ENCODE measurements at regions not wholly inside any gene's neighbourhood (a gene's known extent, or its start where the extent isn't known, plus 50 kb on each side); places are given as distances from the start of the nearest gene placed in this dataset.
"Not testable (repeated sequence)": the region's sequence is repeated elsewhere in the genome, so short reads cannot be mapped to it uniquely, and the experiment has no call there.

- no peaks in the 10 kb centered on the region for H3K4me1 Mint-ChIP-seq
- no peak for ATAC-seq
- H3K27ac Mint-ChIP-seq, result no peak overlapping the region
- no peaks in the 10 kb centered on the region for H3K9me3 Mint-ChIP-seq (ENCODE audit: low read depth)
- CTCF ChIA-PET, result no interaction called here
- no peaks in the 10 kb centered on the region for H3K27me3 Mint-ChIP-seq
- H3K4me3 Mint-ChIP-seq, result no peak overlapping the region
- peaks cover 1% of the 10 kb centered on the region for H3K36me3 Mint-ChIP-seq
- DNase-seq, result no peak
Observed at GRCh38 chrX:42050345-42050744, 127.0 kb upstream of the CASK start.

DNA sequence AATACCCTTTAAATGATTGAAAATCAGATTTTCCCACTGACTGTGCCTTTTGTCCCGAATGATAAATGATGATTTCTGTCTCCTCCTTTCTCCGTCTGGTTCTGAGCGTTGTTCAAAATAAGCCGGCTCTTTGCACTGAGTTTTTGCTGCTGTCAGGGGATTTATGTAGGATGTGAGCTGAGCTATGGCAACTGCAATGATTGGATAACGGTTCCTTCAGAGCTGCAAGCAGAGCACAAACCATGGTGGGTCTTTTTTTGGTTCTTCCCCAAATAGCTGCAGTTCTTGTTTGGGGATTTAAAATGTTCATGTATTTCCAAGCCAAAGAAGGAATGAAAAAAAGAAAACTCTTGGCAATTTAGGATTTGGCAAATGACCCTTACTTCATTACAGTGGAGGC lies 124.5 kb upstream of the CASK start:
- Mint-ChIP-seq H3K36me3 (peaks cover 1% of the 10 kb centered on the region), H3K27me3 (no peaks in the 10 kb centered on the region), H3K27ac (no peak overlapping the region), H3K4me3 (no peak overlapping the region), H3K9me3 (ENCODE audit: low read depth) (no peaks in the 10 kb centered on the region), H3K4me1 (no peaks in the 10 kb centered on the region)
- CTCF ChIA-PET, result no interaction called here
- DNase-seq (no peak), ATAC-seq (no peak)

DNA sequence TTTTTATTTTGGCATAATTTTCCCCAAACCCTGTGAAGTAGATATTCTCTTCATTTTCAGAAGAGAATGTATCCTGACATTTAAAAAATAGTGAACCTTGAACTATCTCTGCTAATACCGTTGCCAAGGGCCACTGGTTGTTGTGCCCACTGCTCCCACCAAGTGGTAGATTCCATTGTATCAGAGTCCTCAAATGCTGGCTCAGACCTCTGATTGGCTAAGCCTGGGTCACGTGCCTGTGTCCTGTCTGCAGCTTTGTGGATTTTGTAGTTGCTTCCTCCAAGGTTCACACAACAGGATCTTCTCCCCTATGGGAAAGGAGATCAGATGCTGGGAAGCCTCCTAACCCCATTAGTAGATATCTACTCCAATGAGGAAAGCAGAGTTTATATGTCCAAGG lies 104.8 kb upstream of the CASK start:
- Mint-ChIP-seq H3K36me3 (peaks cover 4% of the 10 kb centered on the region), H3K4me1 (no peaks in the 10 kb centered on the region), H3K27ac (no peak overlapping the region), H3K9me3 (ENCODE audit: low read depth) (no peaks in the 10 kb centered on the region), H3K4me3 (no peak overlapping the region), H3K27me3 (no peaks in the 10 kb centered on the region)
- CTCF ChIA-PET, result no interaction called here
- ATAC-seq, result no peak
- DNase-seq, result no peak

- Mint-ChIP-seq H3K27ac (no peak overlapping the region), H3K4me3 (no peak overlapping the region), H3K9me3 (ENCODE audit: low read depth) (no peaks in the 10 kb centered on the region), H3K4me1 (no peaks in the 10 kb centered on the region), H3K27me3 (no peaks in the 10 kb centered on the region), H3K36me3 (peaks cover 4% of the 10 kb centered on the region)
- DNase-seq (no peak), ATAC-seq (no peak)
- CTCF ChIA-PET, result no interaction called here
Observed at GRCh38 chrX:42027367-42028000, 104.1 kb upstream of the CASK start.

DNA sequence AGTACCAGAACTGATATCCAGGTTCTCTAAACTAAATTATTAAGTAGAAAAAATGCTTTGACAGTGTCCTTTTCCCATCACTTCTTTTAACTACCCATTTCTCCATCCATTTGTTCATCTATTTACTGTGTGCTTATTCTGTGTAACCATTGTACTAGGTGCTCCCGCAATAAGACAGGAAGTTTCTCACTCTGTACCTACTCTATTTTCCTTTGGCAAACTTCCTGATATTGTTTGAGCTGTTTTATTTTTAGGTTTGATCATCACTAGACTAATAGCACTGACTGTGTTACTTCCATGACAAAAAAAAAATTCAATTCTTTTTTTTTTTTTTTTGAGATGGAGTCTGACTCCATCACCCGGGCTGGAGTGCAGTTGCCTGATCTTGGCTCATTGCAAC lies 102.5 kb upstream of the CASK start:
- Mint-ChIP-seq H3K36me3 (peaks cover 2% of the 10 kb centered on the region), H3K9me3 (ENCODE audit: low read depth) (peaks cover 3% of the 10 kb centered on the region), H3K27me3 (no peaks in the 10 kb centered on the region), H3K27ac (no peak overlapping the region), H3K4me1 (peaks cover 6% of the 10 kb centered on the region), H3K4me3 (no peak overlapping the region)
- DNase-seq (no peak), ATAC-seq (no peak)
- CTCF ChIA-PET, result no interaction called here

DNA sequence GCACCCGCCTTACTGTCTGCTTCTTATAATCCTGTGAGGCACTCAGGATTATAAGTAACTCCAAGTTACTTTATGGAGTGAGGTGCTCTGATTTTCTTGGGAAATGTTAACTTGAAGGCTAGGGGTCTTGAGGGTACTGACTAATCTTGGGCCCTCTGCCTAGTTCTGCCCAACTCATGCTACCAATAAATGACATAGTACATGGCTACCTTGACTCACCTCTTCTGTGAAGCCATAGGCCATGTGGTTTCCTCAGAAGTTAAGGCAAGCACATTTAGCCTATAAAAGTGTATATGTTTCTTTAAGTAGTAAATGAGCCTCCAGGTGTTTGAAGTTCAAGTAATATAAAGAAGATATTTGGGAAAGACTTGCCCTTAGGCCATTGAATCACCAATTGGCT lies 99.8 kb upstream of the CASK start:
- ATAC-seq, result no peak
- Mint-ChIP-seq H3K36me3 (peaks cover 2% of the 10 kb centered on the region), H3K9me3 (ENCODE audit: low read depth) (peaks cover 3% of the 10 kb centered on the region), H3K4me3 (no peak overlapping the region), H3K27me3 (no peaks in the 10 kb centered on the region), H3K27ac (no peak overlapping the region), H3K4me1 (peaks cover 14% of the 10 kb centered on the region)
- CTCF ChIA-PET, result no interaction called here
- no peak for DNase-seq

- Mint-ChIP-seq H3K36me3 (peaks cover 2% of the 10 kb centered on the region), H3K27ac (no peak overlapping the region), H3K9me3 (ENCODE audit: low read depth) (peaks cover 3% of the 10 kb centered on the region), H3K4me1 (peaks cover 14% of the 10 kb centered on the region), H3K4me3 (no peak overlapping the region), H3K27me3 (no peaks in the 10 kb centered on the region)
- CTCF ChIA-PET, result no interaction called here
- no peak for DNase-seq
- ATAC-seq, result no peak
Observed at GRCh38 chrX:42022158-42022557, 98.8 kb upstream of the CASK start.

DNA sequence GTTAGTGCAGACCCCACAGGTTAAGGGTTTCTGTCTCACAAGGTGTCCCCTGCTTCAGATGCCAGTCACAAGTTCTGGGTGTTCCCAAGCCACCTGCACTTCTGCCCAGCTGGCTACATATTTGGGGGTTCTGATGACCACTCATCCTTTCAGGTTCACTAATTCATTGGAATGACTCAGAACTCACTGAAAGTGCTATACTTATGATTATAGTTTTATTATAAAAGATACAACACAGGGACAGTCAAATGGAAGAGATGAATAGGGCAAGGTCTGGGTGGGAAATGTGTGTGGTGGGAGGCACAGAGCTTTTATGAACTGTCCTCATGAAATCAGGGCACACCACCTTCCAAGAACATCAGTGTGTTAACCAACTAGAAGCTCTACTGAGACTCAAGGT lies 97.7 kb upstream of the CASK start:
- H3K36me3 Mint-ChIP-seq, result no peaks in the 10 kb centered on the region
- no peak overlapping the region for H3K4me3 Mint-ChIP-seq
- DNase-seq, result no peak
- no peak overlapping the region for H3K27ac Mint-ChIP-seq
- H3K9me3 Mint-ChIP-seq (ENCODE audit: low read depth), result peaks cover 3% of the 10 kb centered on the region
- peaks cover 14% of the 10 kb centered on the region for H3K4me1 Mint-ChIP-seq
- no peaks in the 10 kb centered on the region for H3K27me3 Mint-ChIP-seq
- no peak for ATAC-seq
- CTCF ChIA-PET, result no interaction called here

GRCh38 chrX:42020225-42020624 lies 96.9 kb upstream of the CASK start:
- Mint-ChIP-seq H3K4me1 (peaks cover 14% of the 10 kb centered on the region), H3K27ac (no peak overlapping the region), H3K9me3 (ENCODE audit: low read depth) (peaks cover 3% of the 10 kb centered on the region), H3K27me3 (no peaks in the 10 kb centered on the region), H3K4me3 (no peak overlapping the region), H3K36me3 (no peaks in the 10 kb centered on the region)
- CTCF ChIA-PET, result no interaction called here
- DNase-seq (no peak), ATAC-seq (no peak)

- H3K36me3 Mint-ChIP-seq, result peaks cover 3% of the 10 kb centered on the region
- H3K4me3 Mint-ChIP-seq, result no peak overlapping the region
- no peak for ATAC-seq
- no peaks in the 10 kb centered on the region for H3K27me3 Mint-ChIP-seq
- H3K4me1 Mint-ChIP-seq, result peaks cover 14% of the 10 kb centered on the region
- peaks cover 3% of the 10 kb centered on the region for H3K9me3 Mint-ChIP-seq (ENCODE audit: low read depth)
- no peak for DNase-seq
- CTCF ChIA-PET, result no interaction called here
- no peak overlapping the region for H3K27ac Mint-ChIP-seq
Observed at GRCh38 chrX:42017971-42018370, 94.6 kb upstream of the CASK start.

DNA sequence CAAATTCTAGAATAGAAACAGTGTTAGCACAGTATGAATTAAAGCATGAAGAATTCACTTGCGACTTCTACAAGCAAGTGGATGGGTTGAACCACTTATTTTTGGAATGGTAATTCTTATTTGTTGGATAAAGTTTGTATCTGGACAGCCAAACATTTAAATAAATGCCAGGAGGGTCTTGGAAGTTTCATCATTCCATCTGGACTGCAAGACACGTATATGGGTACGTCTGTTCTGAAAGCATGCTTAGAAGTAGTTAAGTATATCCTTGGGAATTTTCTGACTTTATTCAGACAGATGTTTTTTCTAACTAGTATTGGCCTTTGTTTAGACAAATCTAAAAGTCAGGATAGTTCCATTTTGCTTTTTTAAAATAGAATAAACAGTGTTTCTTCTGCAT lies 77.5 kb upstream of the CASK start:
- no peak overlapping the region for H3K4me3 Mint-ChIP-seq
- no peak for ATAC-seq
- no peaks in the 10 kb centered on the region for H3K27me3 Mint-ChIP-seq
- H3K27ac Mint-ChIP-seq, result no peak overlapping the region
- DNase-seq, result no peak
- CTCF ChIA-PET, result no interaction called here
- H3K9me3 Mint-ChIP-seq (ENCODE audit: low read depth), result no peaks in the 10 kb centered on the region
- H3K4me1 Mint-ChIP-seq, result no peaks in the 10 kb centered on the region
- no peaks in the 10 kb centered on the region for H3K36me3 Mint-ChIP-seq

DNA sequence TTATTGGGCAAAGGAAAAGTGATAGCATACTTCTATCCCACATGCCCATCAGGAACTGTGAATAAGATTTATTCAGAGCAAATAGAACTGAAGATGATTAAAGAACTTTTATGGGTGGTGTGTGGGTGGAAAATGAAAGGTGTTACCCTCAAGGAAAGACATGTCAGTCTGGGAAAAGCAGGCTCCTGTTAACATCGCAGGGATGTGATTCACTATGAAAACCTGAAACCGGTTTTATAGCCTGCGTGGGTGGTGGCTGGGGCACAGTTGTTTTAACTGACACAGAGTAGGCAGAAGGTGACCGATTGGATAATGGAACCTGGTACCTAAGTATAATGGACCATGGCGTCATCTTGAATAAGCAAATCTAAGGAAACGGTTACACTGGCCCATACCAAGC lies 61.3 kb upstream of the CASK start:
- DNase-seq, result no peak
- no peak for ATAC-seq
- Mint-ChIP-seq H3K36me3 (peaks cover 3% of the 10 kb centered on the region), H3K4me3 (no peak overlapping the region), H3K27ac (no peak overlapping the region), H3K4me1 (no peaks in the 10 kb centered on the region), H3K9me3 (ENCODE audit: low read depth) (no peaks in the 10 kb centered on the region), H3K27me3 (no peaks in the 10 kb centered on the region)
- CTCF ChIA-PET, result no interaction called here

DNA sequence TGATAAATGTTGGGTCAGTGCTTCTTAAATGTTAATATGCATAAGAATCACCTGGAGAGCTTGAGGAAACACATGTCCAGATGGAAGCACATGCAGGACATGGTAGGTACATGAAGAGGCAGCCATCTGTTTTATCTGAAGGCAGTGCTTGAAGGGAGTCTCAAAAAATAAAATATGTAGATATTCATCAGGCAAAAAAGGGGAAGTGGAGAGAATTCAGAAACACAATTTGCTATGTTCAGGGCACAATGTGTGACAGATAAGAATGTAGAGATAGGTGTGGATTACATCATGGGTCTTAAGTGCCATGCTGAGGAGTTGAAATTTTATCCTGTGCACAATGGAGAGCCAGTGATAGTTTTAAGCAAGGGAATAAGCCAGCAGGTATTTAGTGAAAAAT lies 59.6 kb upstream of the CASK start:
- Mint-ChIP-seq H3K36me3 (peaks cover 3% of the 10 kb centered on the region), H3K4me3 (no peak overlapping the region), H3K27me3 (no peaks in the 10 kb centered on the region), H3K9me3 (ENCODE audit: low read depth) (no peaks in the 10 kb centered on the region), H3K4me1 (no peaks in the 10 kb centered on the region), H3K27ac (no peak overlapping the region)
- CTCF ChIA-PET, result no interaction called here
- ATAC-seq, result no peak
- DNase-seq, result no peak

GRCh38 chrX:41981481-41982013 lies 58.2 kb upstream of the CASK start:
- H3K36me3 Mint-ChIP-seq, result peaks cover 3% of the 10 kb centered on the region
- CTCF ChIA-PET, result no interaction called here
- DNase-seq, result no peak
- H3K9me3 Mint-ChIP-seq (ENCODE audit: low read depth), result no peaks in the 10 kb centered on the region
- ATAC-seq, result no peak
- H3K27me3 Mint-ChIP-seq, result no peaks in the 10 kb centered on the region
- H3K27ac Mint-ChIP-seq, result no peak overlapping the region
- H3K4me1 Mint-ChIP-seq, result no peaks in the 10 kb centered on the region
- no peak overlapping the region for H3K4me3 Mint-ChIP-seq

DNA sequence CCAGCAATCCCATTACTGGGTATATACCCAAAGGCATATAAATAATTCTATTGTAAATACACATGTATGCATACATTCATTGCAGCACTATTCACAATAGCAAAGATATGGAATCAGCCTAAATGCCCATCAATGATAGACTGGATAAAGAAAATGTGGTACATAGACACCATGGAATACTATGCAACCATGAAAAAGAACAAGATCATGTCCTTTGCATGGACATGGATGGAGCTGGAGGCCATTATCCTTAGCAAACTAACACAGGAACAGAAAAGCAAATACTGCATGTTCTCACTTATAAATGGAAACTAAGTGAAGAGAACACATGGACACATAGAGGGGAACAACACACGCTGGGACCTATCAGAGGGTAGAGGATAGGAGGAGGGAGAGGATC lies 51.3 kb upstream of the CASK start:
- H3K27me3 Mint-ChIP-seq; H3K4me1 Mint-ChIP-seq; H3K9me3 Mint-ChIP-seq (ENCODE audit: low read depth); DNase-seq; H3K4me3 Mint-ChIP-seq; CTCF ChIA-PET; H3K36me3 Mint-ChIP-seq; ATAC-seq; H3K27ac Mint-ChIP-seq: not testable (repeated sequence)

Data from activated CD8-positive, alpha-beta memory T cell treated with anti-CD3 and anti-CD28 coated beads, Interleukin-2, amount 10 ng/mL, durations not matched to agents 7 days and 5 days (primary cell).